ENCODE measurements at regions not wholly inside any gene's neighbourhood (a gene's known extent, or its start where the extent isn't known, plus 50 kb on each side); places are given as distances from the start of the nearest gene placed in this dataset.

DNA sequence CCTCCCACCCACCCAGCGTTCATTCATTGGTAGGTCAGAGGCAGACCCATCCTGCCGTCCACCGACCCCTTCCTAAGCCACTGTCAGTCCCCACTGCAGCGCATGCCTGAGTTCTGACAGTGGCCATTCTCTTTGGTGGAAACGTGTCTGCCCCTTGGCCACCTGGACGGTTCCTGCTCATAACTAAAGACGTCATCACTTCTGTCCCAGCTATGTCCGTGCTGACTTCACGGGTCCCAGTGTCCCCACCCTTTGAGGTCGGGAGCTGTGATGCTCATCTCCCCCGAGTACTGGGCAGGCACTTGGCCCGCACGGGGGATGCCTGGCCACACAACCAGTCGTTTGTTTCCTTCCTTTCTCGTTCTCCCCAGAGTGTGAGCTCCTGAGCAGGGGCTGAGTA lies 267.1 kb downstream of the C16orf95 start:
- Mint-ChIP-seq H3K36me3 (ENCODE audit: low read depth) (peaks cover 2% of the 10 kb centered on the region), H3K4me3 (ENCODE audit: unreplicated experiment) (no peak overlapping the region), H3K27ac (ENCODE audit: unreplicated experiment) (no peak overlapping the region), H3K4me1 (ENCODE audit: low read depth) (peaks cover 9% of the 10 kb centered on the region), H3K9me3 (ENCODE audit: low read depth) (peaks cover 6% of the 10 kb centered on the region), H3K27me3 (ENCODE audit: low read depth) (peaks cover 2% of the 10 kb centered on the region)
- DNase-seq (ENCODE audit: low spot score), result no peak
- TF ChIP-seq, protein P1, sequence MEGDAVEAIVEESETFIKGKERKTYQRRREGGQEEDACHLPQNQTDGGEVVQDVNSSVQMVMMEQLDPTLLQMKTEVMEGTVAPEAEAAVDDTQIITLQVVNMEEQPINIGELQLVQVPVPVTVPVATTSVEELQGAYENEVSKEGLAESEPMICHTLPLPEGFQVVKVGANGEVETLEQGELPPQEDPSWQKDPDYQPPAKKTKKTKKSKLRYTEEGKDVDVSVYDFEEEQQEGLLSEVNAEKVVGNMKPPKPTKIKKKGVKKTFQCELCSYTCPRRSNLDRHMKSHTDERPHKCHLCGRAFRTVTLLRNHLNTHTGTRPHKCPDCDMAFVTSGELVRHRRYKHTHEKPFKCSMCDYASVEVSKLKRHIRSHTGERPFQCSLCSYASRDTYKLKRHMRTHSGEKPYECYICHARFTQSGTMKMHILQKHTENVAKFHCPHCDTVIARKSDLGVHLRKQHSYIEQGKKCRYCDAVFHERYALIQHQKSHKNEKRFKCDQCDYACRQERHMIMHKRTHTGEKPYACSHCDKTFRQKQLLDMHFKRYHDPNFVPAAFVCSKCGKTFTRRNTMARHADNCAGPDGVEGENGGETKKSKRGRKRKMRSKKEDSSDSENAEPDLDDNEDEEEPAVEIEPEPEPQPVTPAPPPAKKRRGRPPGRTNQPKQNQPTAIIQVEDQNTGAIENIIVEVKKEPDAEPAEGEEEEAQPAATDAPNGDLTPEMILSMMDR (IDR thresholded peaks at IDR 0.05), result no peak

DNA sequence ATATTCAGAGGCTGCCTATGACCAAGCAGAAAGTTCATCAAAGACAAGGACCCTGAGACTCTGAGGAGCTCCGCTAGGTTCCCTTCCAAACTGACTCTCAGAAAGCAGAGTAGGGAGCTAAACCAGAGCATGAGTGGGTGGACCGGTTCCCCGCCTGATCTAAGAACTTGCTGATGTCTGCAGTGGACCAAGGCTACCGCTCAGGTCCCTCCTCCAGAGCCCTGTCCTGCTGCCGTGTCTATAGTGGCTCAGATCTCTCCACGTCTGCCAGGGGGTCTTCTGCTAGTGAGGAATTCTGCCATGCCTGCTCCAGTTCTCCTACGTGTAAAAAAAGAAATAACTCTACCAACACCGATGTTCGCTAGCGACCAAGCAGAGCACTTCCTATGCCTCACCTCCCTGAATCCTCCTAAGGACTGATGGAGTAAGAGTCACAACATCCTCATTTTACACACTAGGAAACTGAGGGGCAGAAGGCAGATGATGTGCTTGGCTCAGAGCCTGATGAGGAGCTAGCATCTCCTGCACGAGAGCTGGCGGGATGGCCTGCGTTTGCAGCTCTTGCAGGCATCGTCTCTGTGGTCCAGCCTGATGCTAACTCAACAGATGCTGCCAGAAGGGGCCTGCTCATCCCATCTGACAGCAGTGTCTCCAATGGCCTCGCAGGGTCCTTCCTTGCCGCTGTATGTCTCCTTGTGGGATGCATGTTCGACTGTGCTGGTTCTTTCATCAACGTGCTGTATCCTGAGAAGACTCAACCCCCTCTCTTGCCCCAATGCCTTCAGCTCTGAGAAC lies 265.5 kb downstream of the C16orf95 start:
- Mint-ChIP-seq H3K27ac (ENCODE audit: unreplicated experiment) (no peak overlapping the region), H3K27me3 (ENCODE audit: low read depth) (peaks cover 2% of the 10 kb centered on the region), H3K4me3 (ENCODE audit: unreplicated experiment) (no peak overlapping the region), H3K4me1 (ENCODE audit: low read depth) (peaks cover 7% of the 10 kb centered on the region), H3K36me3 (ENCODE audit: low read depth) (peaks cover 2% of the 10 kb centered on the region), H3K9me3 (ENCODE audit: low read depth) (peaks cover 6% of the 10 kb centered on the region)
- no peak for DNase-seq (ENCODE audit: low spot score)
- TF ChIP-seq, protein P1 (IDR thresholded peaks at IDR 0.05), result no peak

DNA sequence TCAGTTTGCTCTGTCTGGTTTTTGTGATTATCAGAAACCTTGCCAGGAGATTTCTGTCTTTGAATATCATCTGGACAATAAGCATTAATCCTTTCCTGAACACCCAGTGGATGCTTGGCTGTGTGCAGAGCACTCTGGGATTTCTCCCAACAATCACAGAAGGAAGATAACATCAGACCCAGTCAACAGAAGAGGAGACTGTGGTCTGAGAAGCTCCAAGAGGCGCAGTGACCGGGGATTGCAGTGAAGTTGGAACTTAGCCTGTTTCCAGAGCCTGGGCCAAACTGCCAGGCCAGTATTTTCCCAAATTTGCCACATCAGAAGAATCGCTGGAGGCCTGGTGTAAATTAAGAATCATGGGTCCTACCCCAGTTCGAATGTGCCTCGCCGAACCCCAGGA lies 264.7 kb downstream of the C16orf95 start:
- no peaks in the 10 kb centered on the region for H3K4me1 Mint-ChIP-seq (ENCODE audit: low read depth)
- H3K27me3 Mint-ChIP-seq (ENCODE audit: low read depth), result peaks cover 2% of the 10 kb centered on the region
- H3K9me3 Mint-ChIP-seq (ENCODE audit: low read depth), result peaks cover 6% of the 10 kb centered on the region
- no peak overlapping the region for H3K27ac Mint-ChIP-seq (ENCODE audit: unreplicated experiment)
- TF ChIP-seq, protein P1 (IDR thresholded peaks at IDR 0.05), result no peak
- peaks cover 2% of the 10 kb centered on the region for H3K36me3 Mint-ChIP-seq (ENCODE audit: low read depth)
- no peak overlapping the region for H3K4me3 Mint-ChIP-seq (ENCODE audit: unreplicated experiment)
- no peak for DNase-seq (ENCODE audit: low spot score)

GRCh38 chr16:87053016-87053982 lies 263.9 kb downstream of the C16orf95 start:
- no peak for DNase-seq (ENCODE audit: low spot score)
- TF ChIP-seq, protein P1 (IDR thresholded peaks at IDR 0.05), result peak; percentile 55
- Mint-ChIP-seq H3K4me3 (ENCODE audit: unreplicated experiment) (no peak overlapping the region), H3K27me3 (ENCODE audit: low read depth) (peaks cover 2% of the 10 kb centered on the region), H3K4me1 (ENCODE audit: low read depth) (no peaks in the 10 kb centered on the region), H3K36me3 (ENCODE audit: low read depth) (peaks cover 2% of the 10 kb centered on the region), H3K9me3 (ENCODE audit: low read depth) (peaks cover 6% of the 10 kb centered on the region), H3K27ac (ENCODE audit: unreplicated experiment) (no peak overlapping the region)

DNA sequence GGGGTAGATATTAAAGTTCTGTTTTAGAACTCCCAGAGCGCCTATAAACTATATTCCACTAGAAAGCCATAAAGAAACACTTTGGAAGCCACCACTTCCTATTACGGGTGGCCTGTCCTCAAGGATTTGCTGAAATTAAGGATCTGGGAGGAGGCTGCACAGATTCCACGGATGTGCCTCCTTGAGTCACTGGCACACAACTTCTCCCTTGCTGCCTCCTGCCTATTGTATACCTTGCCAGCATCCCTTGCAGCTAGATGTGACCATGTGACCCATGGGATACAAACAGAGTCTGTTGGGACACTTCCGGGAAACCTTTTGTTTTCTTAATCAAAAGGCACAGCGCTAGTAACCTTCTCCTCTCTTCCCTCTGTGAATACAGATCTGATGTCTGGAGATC lies 263.0 kb downstream of the C16orf95 start:
- Mint-ChIP-seq H3K27me3 (ENCODE audit: low read depth) (no peaks in the 10 kb centered on the region), H3K27ac (ENCODE audit: unreplicated experiment) (no peak overlapping the region), H3K9me3 (ENCODE audit: low read depth) (peaks cover 6% of the 10 kb centered on the region), H3K4me1 (ENCODE audit: low read depth) (no peaks in the 10 kb centered on the region), H3K36me3 (ENCODE audit: low read depth) (peaks cover 2% of the 10 kb centered on the region), H3K4me3 (ENCODE audit: unreplicated experiment) (no peak overlapping the region)
- TF ChIP-seq, protein P1 (IDR thresholded peaks at IDR 0.05), result no peak
- DNase-seq (ENCODE audit: low spot score), result no peak
